ENCODE measurements at regions not wholly inside any gene's neighbourhood (a gene's known extent, or its start where the extent isn't known, plus 50 kb on each side); places are given as distances from the start of the nearest gene placed in this dataset.

- TF ChIP-seq POLR2AphosphoS5 (IDR thresholded peaks at IDR 0.05; ENCODE audit: low read depth, low read length) (no peak), REST (IDR thresholded peaks at IDR 0.05; ENCODE audit: insufficient read depth in 1 of 2, low read depth in 2 of 2, low read length in 2 of 2) (no peak), FOXP2 (optimal IDR thresholded peaks at IDR 0.05; ENCODE audit: borderline replicate concordance, extremely low read depth, extremely low read length, insufficient read depth) (no peak)
Measured at GRCh38 chr9:87402537-87402936, 95.1 kb upstream of the DAPK1 start.

Data from PFSK-1 (cell line).